DOHH2 (cell line): ENCODE measurements at regions not wholly inside any gene's neighbourhood (a gene's known extent, or its start where the extent isn't known, plus 50 kb on each side); places are given as distances from the start of the nearest gene placed in this dataset.

Experiments
- H3F3A ChIP-seq: fragments of 200-600 bp; sonication (generic), shearing (Covaris generic); 2 replicates; pipeline ENCODE4 v1.6.0; 2016; ENCODE audit warnings: antibody characterized with exemption, mild to moderate bottlenecking; ENCODE audit not compliant: control insufficient read depth, insufficient read depth
- H3K27ac ChIP-seq: fragments of 200-600 bp; sonication (generic); 2 replicates; pipeline ENCODE4 v1.5.1; 2014; ENCODE audit warnings: low read depth, mild to moderate bottlenecking, low read length, moderate library complexity
- H3K27me3 ChIP-seq: fragments of 200-600 bp; sonication (generic); 2 replicates; pipeline ENCODE4 v1.6.1; 2014; ENCODE audit warnings: mild to moderate bottlenecking, low read length, mixed read lengths; ENCODE audit not compliant: control insufficient read depth
- H3K36me3 ChIP-seq: fragments of 200-600 bp; sonication (generic); 2 replicates; pipeline ENCODE4 v1.6.1; 2014; ENCODE audit warnings: mild to moderate bottlenecking, low read length, moderate library complexity, mixed read lengths; ENCODE audit not compliant: control insufficient read depth
- H3K4me1 ChIP-seq: fragments of 200-600 bp; sonication (generic); 2 replicates; pipeline ENCODE4 v1.6.1; 2014; ENCODE audit warnings: mild to moderate bottlenecking, low read length, mixed read lengths; ENCODE audit not compliant: control insufficient read depth
- H3K4me2 ChIP-seq: fragments of 200-600 bp; sonication (generic); 2 replicates; pipeline ENCODE4 v1.6.0; 2014; ENCODE audit warnings: mild to moderate bottlenecking, low read length, moderate library complexity
- H3K4me3 ChIP-seq: fragments of 200-600 bp; sonication (generic); 2 replicates; pipeline ENCODE4 v1.5.1; 2014; ENCODE audit warnings: mild to moderate bottlenecking, low read length, mixed read lengths
- H3K79me2 ChIP-seq: fragments of 200-600 bp; sonication (generic); 2 replicates; pipeline ENCODE4 v1.6.1; 2014; ENCODE audit warnings: mild to moderate bottlenecking, low read length, mixed read lengths; ENCODE audit not compliant: control insufficient read depth
- H3K9me2 ChIP-seq: fragments of 200-600 bp; sonication (generic); replicated peaks from 2 replicates; pipeline ENCODE4 v1.6.1; 2014; ENCODE audit warnings: mild to moderate bottlenecking, low read length, mixed read lengths; ENCODE audit not compliant: control insufficient read depth
- H3K9me3 ChIP-seq: fragments of 200-600 bp; sonication (generic); 2 replicates; pipeline ENCODE4 v1.6.1; 2014; ENCODE audit warnings: antibody characterized with exemption, low read length, mixed read lengths; ENCODE audit not compliant: control insufficient read depth, insufficient read depth
- H4K20me1 ChIP-seq: fragments of 200-600 bp; sonication (generic); 2 replicates; pipeline ENCODE4 v1.6.0; 2014; ENCODE audit warnings: low read depth, mild to moderate bottlenecking, antibody characterized with exemption, low read length, moderate library complexity; ENCODE audit not compliant: control insufficient read depth, insufficient read depth
- EZH2phosphoT487 ChIP-seq: fragments of 200-600 bp; sonication (generic); IDR thresholded peaks from 2 replicates; pipeline ENCODE4 v1.6.1; 2017; ENCODE audit warnings: borderline replicate concordance, mild to moderate bottlenecking, antibody characterized with exemption, low read length, moderate library complexity, mixed read lengths
- TF ChIP-seq, protein P1 (sequence below): fragments of 200-600 bp; sonication (generic); IDR thresholded peaks from one replicate; pipeline ENCODE4 v1.5.1; 2014; ENCODE audit warnings: antibody characterized with exemption, mild to moderate bottlenecking, low read depth, low read length; ENCODE audit not compliant: poor library complexity, severe bottlenecking

DNA sequence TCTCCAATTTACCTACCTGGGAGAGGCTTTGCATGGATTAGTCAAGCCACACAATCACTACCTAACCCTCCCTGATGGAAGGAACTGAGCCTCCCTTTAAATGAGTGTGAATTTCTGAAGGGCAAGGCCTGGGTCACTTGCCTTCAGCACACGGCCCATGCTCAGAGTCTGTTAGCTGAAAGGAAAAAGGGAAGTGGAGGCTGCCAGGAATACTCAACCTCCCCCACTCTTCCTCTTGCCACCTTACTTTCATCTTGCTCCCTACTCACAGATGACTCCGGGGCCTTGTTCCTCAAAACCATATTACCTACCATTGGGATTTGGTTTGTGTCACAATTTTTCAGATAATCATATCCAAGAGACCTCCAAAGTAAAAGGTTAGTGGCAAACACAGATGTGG, 220.0 kb downstream of the ABHD5 start:
- Histone ChIP-seq H3F3A (0 out of 2 replicates have a peak, but pooled peaks cover 8% of the 10 kb centered on the region), H3K4me2 (peak overlapping the region; percentile 60), H3K4me1 (peaks cover 94% of the 10 kb centered on the region), H3K9me2 (no peaks in the 10 kb centered on the region), H3K9me3 (no peaks in the 10 kb centered on the region), H4K20me1 (no peaks in the 10 kb centered on the region), H3K27ac (no peak overlapping the region), H3K4me3 (peak overlapping the region; percentile 28), H3K36me3 (no peaks in the 10 kb centered on the region), H3K79me2 (no peaks in the 10 kb centered on the region), H3K27me3 (no peaks in the 10 kb centered on the region)
- TF ChIP-seq, protein P1, sequence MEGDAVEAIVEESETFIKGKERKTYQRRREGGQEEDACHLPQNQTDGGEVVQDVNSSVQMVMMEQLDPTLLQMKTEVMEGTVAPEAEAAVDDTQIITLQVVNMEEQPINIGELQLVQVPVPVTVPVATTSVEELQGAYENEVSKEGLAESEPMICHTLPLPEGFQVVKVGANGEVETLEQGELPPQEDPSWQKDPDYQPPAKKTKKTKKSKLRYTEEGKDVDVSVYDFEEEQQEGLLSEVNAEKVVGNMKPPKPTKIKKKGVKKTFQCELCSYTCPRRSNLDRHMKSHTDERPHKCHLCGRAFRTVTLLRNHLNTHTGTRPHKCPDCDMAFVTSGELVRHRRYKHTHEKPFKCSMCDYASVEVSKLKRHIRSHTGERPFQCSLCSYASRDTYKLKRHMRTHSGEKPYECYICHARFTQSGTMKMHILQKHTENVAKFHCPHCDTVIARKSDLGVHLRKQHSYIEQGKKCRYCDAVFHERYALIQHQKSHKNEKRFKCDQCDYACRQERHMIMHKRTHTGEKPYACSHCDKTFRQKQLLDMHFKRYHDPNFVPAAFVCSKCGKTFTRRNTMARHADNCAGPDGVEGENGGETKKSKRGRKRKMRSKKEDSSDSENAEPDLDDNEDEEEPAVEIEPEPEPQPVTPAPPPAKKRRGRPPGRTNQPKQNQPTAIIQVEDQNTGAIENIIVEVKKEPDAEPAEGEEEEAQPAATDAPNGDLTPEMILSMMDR, result no peak
- TF ChIP-seq EZH2phosphoT487, result no peak

DNA sequence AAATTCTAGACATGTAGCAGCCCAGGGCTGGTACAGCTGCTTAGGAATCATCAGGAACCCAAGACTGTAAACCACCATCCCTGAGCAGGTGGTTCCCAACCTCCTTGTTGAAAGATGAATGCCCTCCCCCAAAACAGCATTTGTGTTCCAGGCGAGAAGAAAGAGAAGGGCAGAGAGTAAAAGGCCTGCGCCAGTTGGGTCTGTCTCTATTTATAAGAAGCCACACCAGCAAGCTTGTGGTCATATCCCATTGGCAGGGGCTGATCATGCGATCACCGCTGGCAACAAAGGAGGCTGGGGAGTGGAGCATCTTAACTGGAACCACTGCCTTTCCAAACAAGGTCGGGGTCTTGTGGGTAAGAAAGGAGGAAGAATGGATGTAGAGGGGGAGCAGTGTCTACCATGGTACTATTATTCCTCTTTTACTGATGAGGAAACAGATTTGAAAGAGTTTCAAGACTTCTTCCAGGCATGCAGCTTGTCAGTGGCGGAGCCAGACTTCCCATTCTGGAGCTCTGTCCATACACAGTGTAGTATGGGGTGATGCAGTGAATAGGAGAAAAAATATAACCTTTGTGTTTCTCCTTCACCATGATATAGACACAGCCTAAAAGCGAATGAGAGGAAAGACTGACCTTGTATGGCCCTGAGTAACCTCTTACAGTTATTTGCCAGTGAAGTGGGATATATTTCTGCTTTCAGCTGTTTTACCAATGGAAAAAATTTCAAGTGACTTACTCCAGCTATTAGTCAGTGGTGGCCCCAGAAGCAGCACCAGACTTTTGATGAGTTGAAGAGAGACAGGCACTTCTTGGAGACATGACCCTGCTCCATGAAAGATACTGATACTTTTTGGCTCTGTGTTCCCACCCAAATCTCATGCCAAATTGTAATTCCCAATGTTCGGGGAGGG, 222.6 kb downstream of the ABHD5 start:
- Histone ChIP-seq H3K9me2 (no peaks in the 10 kb centered on the region), H3K9me3 (no peaks in the 10 kb centered on the region), H3K27ac (peak overlapping the region; percentile 36), H3K27me3 (no peaks in the 10 kb centered on the region), H3F3A (0 out of 2 replicates have a peak, but pooled peaks cover 8% of the 10 kb centered on the region), H3K36me3 (no peaks in the 10 kb centered on the region), H3K4me1 (peaks cover 72% of the 10 kb centered on the region), H3K4me3 (peak overlapping the region; percentile 14), H3K4me2 (peak overlapping the region; percentile 45), H3K79me2 (no peaks in the 10 kb centered on the region), H4K20me1 (no peaks in the 10 kb centered on the region)
- TF ChIP-seq, protein P1, result no peak
- TF ChIP-seq EZH2phosphoT487, result no peak

DNA sequence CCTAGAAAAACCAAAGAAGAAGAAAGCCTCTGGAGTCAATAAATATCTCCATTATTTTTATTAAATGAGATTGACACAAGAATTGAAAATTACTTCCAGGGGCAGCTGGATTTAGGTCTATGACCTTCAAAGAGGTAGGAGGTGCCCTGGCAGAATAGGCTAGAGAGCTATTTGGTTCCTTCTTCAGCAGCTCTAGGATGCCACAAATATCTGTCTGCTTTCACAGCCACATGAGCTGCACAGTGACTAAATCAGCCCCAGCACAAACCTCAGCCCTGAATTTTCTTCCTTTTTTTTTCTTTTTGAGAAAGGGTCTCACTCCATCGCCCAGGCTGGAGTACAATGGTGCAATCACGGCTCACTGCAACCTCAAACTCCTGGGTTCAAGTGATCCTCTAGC, 223.5 kb downstream of the ABHD5 start:
- peaks cover 69% of the 10 kb centered on the region for H3K4me1 ChIP-seq
- TF ChIP-seq, protein P1, result no peak
- TF ChIP-seq EZH2phosphoT487, result no peak

More for the DNA sequence above, 223.5 kb downstream of the ABHD5 start:
- H3F3A ChIP-seq, result 0 out of 2 replicates have a peak, but pooled peaks cover 6% of the 10 kb centered on the region
- H3K4me3 ChIP-seq, result peak overlapping the region; percentile 14
- no peaks in the 10 kb centered on the region for H3K36me3 ChIP-seq
- no peaks in the 10 kb centered on the region for H4K20me1 ChIP-seq
- no peaks in the 10 kb centered on the region for H3K9me3 ChIP-seq
- H3K27ac ChIP-seq, result peak overlapping the region; percentile 36
- peak overlapping the region; percentile 45 for H3K4me2 ChIP-seq
- H3K27me3 ChIP-seq, result no peaks in the 10 kb centered on the region
- H3K79me2 ChIP-seq, result no peaks in the 10 kb centered on the region
- H3K9me2 ChIP-seq, result no peaks in the 10 kb centered on the region
